ENCODE measurements at regions not wholly inside any gene's neighbourhood (a gene's known extent, or its start where the extent isn't known, plus 50 kb on each side); places are given as distances from the start of the nearest gene placed in this dataset.

DNA sequence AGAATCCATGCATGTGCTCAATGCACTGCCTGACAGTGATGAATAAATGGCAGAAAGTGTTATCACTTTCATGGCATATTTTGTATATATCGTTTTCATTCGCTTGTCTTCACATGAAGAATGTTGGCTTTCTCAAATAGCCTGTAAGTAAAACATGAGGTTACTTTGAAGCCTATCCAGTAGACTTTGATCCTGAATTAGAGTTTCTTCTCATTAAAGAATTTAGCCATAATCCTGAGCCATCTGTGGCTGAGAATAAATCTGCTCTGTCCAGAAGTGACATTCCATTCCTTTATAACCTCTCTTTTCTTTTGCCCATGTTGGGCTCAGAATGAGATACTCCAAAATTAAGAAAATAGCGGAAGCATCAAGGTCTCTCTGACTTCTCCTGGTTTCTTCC lies 1071.7 kb upstream of the TENM4 start:
- Histone ChIP-seq H3K9me3 (ENCODE audit: control insufficient read depth, insufficient read depth, low read length) (no peaks in the 10 kb centered on the region; the same call in 1 of the 2 replicates), H3K9ac (ENCODE audit: low read depth, low read length) (no peak overlapping the region), H3K36me3 (ENCODE audit: insufficient read depth, low read length) (no peaks in the 10 kb centered on the region), H3K4me1 (ENCODE audit: insufficient read depth, low read length) (no peaks in the 10 kb centered on the region)

DNA sequence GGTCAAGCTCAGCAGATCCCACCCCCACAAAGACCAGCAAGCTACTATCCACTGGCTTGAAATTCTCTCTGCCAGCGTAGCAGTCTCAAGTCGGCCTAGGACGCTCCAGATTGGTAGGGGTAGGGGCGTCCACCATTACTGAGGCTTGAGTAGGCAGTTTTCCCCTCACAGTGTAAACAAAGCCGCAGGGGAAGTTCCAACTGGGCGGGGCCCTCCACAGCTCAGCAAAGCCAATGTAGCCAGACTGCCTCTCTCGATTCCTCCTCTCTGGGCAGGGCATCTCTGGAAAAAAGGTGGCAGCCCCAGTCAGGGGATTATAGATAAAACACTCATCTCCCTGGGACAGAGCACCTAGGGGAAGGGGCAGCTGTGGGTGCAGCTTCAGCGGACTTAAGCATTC lies 1064.9 kb upstream of the TENM4 start:
- no peak overlapping the region for H3K9ac ChIP-seq (ENCODE audit: low read depth, low read length)
- no peaks in the 10 kb centered on the region for H3K36me3 ChIP-seq (ENCODE audit: insufficient read depth, low read length)
- no peaks in the 10 kb centered on the region for H3K9me3 ChIP-seq (ENCODE audit: control insufficient read depth, insufficient read depth, low read length)
- no peaks in the 10 kb centered on the region for H3K4me1 ChIP-seq (ENCODE audit: insufficient read depth, low read length)

DNA sequence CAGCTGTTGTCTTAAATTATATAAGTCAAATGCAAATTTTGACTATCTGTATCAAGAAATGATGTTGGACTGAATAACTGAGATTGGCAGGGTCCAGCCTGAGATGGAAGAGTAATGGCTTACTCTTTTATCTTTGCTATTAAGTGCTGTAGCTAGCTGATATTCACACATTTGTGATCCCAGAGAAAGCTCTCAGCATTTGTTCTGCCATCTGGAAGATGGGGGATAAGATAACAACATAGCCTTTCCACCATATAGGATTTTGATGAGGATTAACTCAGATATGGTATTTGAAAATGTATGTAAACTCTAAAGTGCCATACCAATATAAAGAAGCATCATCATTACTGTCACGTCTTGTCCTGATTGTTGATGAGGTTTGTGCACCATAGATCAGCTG lies 1063.2 kb upstream of the TENM4 start:
- Histone ChIP-seq H3K36me3 (ENCODE audit: insufficient read depth, low read length) (no peaks in the 10 kb centered on the region), H3K4me1 (ENCODE audit: insufficient read depth, low read length) (no peaks in the 10 kb centered on the region), H3K9ac (ENCODE audit: low read depth, low read length) (no peak overlapping the region), H3K9me3 (ENCODE audit: control insufficient read depth, insufficient read depth, low read length) (no peaks in the 10 kb centered on the region)

DNA sequence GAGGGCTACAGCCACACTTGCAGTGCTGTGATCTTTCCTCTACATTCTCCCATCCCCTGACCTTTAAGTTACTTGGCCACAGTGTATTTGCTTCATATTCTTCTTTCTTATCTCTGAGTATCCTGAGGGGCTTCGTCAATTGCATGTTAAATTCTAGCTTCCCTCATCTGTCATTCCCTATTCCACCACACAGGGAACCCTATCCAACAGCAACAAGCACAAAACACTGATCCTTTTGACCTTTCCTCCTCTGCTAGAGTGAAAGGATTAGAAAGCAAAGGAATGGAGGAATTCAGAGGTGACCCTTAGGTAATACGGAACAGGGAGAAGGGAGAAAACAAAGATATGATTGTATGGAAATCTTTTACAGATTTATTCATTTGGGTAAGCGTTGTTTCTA lies 1061.7 kb upstream of the TENM4 start:
- Histone ChIP-seq H3K36me3 (ENCODE audit: insufficient read depth, low read length) (no peaks in the 10 kb centered on the region), H3K4me1 (ENCODE audit: insufficient read depth, low read length) (no peaks in the 10 kb centered on the region), H3K9ac (ENCODE audit: low read depth, low read length) (no peak overlapping the region)

DNA sequence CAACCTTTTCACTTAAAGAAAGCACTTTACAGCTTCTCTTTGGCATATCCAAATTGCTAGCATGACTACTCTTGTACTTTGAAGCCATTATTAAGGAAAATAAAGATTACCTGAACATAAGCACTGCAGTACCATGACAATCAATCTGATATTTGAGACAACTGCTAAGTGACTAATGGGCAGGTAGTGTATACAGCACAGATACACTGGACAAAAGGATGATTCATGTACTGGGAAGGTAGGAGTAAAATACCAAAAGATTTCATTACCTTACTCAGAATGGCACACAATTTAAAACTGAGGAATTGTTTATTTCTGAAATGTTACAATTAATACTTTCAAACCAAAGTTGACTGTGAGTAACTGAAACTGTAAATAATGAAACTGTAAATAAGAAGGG lies 1054.3 kb upstream of the TENM4 start:
- Histone ChIP-seq H3K9ac (ENCODE audit: low read depth, low read length) (no peak overlapping the region), H3K9me3 (ENCODE audit: control insufficient read depth, insufficient read depth, low read length) (no peaks in the 10 kb centered on the region), H3K4me1 (ENCODE audit: insufficient read depth, low read length) (no peaks in the 10 kb centered on the region), H3K36me3 (ENCODE audit: insufficient read depth, low read length) (no peaks in the 10 kb centered on the region)

More for the DNA sequence above, 1061.7 kb upstream of the TENM4 start:
- H3K9me3 ChIP-seq (ENCODE audit: control insufficient read depth, insufficient read depth, low read length), result no peaks in the 10 kb centered on the region

DNA sequence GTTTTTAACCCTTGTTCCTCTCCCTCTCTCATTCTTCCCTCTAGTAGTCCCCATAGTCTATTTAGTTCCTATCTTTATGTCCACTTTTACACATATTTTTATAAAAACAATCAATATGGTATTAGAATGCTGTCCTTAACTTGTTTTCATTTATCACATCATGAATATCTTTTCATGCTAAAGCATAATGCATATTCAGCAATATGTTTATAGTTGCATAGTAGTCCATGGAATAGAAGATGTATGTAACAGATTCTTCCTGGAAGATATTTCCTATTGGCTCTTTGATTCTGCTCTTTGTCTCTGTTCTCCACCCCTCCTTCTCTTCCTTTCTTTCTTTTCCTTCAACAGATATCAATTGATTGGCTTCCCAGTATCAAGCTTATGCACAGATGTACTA lies 1047.1 kb upstream of the TENM4 start:
- no peaks in the 10 kb centered on the region; the same call in 1 of the 2 replicates for H3K9me3 ChIP-seq (ENCODE audit: control insufficient read depth, insufficient read depth, low read length)
- H3K9ac ChIP-seq (ENCODE audit: low read depth, low read length), result no peak overlapping the region
- H3K4me1 ChIP-seq (ENCODE audit: insufficient read depth, low read length), result no peaks in the 10 kb centered on the region
- H3K36me3 ChIP-seq (ENCODE audit: insufficient read depth, low read length), result no peaks in the 10 kb centered on the region

DNA sequence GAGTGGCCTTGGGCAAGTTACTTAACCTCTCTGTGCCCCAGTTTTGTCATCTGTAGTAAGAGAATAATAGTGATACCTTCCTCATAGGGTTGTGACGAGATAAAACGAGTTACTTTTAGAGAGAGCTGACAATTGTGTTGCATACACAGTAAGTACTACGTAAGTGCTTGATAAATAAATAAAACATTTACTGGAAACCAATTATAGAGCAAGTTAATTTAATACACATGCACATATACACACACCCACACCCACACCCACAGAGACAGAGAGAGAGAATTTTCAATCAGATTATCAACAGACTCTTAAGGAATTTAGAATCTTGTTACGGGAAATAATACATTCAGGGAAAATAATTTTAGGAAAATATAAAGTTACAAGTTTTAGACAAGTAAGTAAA lies 1045.8 kb upstream of the TENM4 start:
- H3K4me1 ChIP-seq (ENCODE audit: insufficient read depth, low read length), result no peaks in the 10 kb centered on the region
- H3K9ac ChIP-seq (ENCODE audit: low read depth, low read length), result no peak overlapping the region
- H3K36me3 ChIP-seq (ENCODE audit: insufficient read depth, low read length), result no peaks in the 10 kb centered on the region
- H3K9me3 ChIP-seq (ENCODE audit: control insufficient read depth, insufficient read depth, low read length), result no peaks in the 10 kb centered on the region; the same call in 1 of the 2 replicates

DNA sequence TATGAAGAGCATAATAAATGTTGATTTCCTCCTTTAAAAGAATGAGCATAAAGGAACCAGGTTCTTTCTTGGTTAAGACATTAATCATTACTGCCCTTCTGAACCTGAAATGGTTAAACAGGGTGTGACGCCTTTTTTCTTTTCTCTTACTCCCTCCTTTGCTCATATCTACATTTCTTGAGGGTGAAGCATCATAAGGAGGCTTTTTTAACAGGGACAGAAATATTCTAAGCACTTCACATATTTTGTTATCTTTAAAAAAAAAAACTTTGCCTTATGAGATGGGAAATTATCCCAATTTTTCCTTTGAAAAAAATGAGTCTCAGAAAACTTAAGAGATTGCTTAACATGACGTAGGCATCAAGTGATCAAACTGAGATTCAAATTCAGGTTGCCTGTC lies 1036.3 kb upstream of the TENM4 start:
- Histone ChIP-seq H3K9ac (ENCODE audit: low read depth, low read length) (no peak overlapping the region), H3K4me1 (ENCODE audit: insufficient read depth, low read length) (peaks cover 8% of the 10 kb centered on the region), H3K9me3 (ENCODE audit: control insufficient read depth, insufficient read depth, low read length) (no peaks in the 10 kb centered on the region), H3K36me3 (ENCODE audit: insufficient read depth, low read length) (no peaks in the 10 kb centered on the region)

DNA sequence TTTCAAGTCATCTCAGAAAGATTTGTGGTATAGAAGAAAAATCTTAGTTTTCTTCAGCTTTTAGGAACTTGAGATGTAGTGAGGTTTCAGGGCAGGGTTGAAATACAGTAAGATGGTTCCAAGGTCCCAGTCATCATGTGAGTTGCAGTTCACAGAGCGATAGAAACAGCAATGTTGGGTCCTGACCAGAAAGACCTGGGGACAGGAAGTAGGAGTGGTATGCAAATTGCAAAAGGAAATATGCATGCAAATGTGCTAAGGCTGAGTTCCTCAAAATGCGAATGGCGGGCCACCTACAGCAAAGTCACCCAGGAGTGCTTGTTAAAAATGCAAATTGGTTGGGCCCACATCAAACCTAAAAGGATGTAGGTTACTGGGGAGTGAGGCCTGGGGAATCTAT lies 1032.7 kb upstream of the TENM4 start:
- Histone ChIP-seq H3K9me3 (ENCODE audit: control insufficient read depth, insufficient read depth, low read length) (no peaks in the 10 kb centered on the region), H3K9ac (ENCODE audit: low read depth, low read length) (no peak overlapping the region), H3K36me3 (ENCODE audit: insufficient read depth, low read length) (no peaks in the 10 kb centered on the region), H3K4me1 (ENCODE audit: insufficient read depth, low read length) (peaks cover 8% of the 10 kb centered on the region)

DNA sequence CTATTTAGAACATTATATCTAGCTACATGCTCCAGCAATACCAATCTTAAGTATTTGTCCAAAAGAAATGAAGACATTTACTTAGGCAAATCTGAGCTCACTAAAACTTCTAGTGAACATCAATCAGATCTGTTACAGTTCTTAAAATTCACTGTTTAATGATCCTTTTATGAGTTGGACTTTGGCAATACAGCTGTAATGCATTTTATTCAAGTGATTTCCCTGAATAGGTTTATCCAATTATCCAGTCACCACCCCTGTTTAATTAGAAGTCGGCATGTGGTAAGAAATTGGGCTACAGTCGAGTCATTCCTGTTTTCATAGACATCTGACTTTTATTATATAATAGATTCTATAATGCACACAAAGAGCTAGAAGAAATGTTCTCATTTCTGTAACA lies 1029.0 kb upstream of the TENM4 start:
- Histone ChIP-seq H3K9ac (ENCODE audit: low read depth, low read length) (no peak overlapping the region), H3K36me3 (ENCODE audit: insufficient read depth, low read length) (no peaks in the 10 kb centered on the region), H3K4me1 (ENCODE audit: insufficient read depth, low read length) (peaks cover 4% of the 10 kb centered on the region), H3K9me3 (ENCODE audit: control insufficient read depth, insufficient read depth, low read length) (no peaks in the 10 kb centered on the region)

DNA sequence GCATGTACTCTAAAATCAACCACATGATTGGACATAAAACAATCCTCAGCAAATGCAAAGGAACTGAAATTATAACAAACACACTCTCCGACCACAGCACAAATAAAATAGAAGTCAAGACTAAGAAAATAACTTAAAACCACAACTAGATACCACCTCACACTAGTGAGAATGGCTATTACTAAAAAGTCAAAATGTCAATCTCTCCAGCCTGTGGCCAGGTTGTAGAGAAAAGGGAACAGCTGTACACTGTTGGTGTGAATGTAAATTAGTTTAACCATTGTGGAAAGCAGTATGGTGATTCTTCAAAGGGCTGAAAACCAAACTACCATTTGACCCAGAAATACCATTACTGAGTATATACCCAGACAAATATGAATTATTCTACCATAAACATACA lies 1025.7 kb upstream of the TENM4 start:
- no peaks in the 10 kb centered on the region for H3K36me3 ChIP-seq (ENCODE audit: insufficient read depth, low read length)
- H3K9ac ChIP-seq (ENCODE audit: low read depth, low read length), result no peak overlapping the region
- H3K4me1 ChIP-seq (ENCODE audit: insufficient read depth, low read length), result no peaks in the 10 kb centered on the region
- no peaks in the 10 kb centered on the region for H3K9me3 ChIP-seq (ENCODE audit: control insufficient read depth, insufficient read depth, low read length)

DNA sequence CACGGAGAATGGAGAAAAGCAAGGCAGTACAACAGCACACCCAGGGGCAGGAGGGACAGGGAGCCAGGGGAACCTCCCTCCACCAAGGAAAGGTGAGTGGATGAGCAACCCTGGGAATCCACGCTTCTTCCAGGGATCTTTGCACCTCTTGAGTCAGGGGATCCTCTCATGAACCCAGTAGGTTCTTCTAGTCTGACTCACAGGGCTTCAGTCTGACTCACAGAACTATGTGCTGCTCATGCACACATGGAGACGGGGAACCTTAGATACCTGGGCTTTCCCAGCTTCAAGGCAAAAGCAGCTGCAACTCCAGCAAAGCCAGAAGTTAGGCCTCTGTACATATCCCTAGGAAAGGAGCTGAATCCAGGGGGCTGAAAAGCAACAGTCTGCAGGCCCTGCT lies 1021.4 kb upstream of the TENM4 start:
- Histone ChIP-seq H3K9me3 (ENCODE audit: control insufficient read depth, insufficient read depth, low read length) (no peaks in the 10 kb centered on the region), H3K4me1 (ENCODE audit: insufficient read depth, low read length) (no peaks in the 10 kb centered on the region), H3K36me3 (ENCODE audit: insufficient read depth, low read length) (no peaks in the 10 kb centered on the region), H3K9ac (ENCODE audit: low read depth, low read length) (no peak overlapping the region)

DNA sequence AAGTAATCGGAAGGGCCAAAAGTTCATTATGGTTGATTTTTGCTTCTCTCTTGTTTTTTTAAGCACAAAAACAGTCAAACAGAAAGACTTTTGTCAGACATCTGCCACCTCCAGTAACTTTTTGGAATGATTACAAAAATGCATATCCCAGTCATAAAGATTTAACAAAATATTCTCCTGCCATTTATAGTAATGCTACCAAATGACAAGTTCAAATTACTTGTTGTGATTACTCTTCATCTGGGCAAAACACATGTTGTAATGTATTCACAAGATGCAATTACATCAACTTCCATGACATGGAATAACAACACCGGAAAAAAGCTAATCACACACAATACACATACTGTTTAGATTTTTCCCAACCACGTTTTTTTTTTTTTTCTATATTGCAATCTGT lies 1017.5 kb upstream of the TENM4 start:
- Histone ChIP-seq H3K36me3 (ENCODE audit: insufficient read depth, low read length) (no peaks in the 10 kb centered on the region), H3K9ac (ENCODE audit: low read depth, low read length) (no peak overlapping the region), H3K9me3 (ENCODE audit: control insufficient read depth, insufficient read depth, low read length) (no peaks in the 10 kb centered on the region), H3K4me1 (ENCODE audit: insufficient read depth, low read length) (peaks cover 5% of the 10 kb centered on the region; the same call in 1 of the 2 replicates)

DNA sequence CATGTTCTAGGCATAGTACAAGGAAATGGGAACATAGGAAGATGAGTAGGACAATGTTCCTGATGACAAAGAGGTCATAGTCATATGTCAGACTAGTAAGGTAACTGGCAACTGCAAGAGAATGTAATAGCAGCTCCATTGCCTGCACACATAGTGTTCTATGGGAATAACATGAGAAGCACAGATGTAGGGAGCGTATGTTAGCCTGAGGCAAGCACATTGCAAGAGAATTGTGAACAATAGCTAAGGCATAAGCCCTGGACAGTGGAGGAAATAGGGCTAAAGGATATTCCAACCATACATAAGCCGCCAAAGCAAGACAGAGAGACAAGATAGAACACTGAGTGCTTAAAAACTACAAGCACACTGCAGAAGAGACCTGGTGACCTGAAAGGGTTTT lies 1017.0 kb upstream of the TENM4 start:
- Histone ChIP-seq H3K9ac (ENCODE audit: low read depth, low read length) (no peak overlapping the region), H3K36me3 (ENCODE audit: insufficient read depth, low read length) (no peaks in the 10 kb centered on the region), H3K9me3 (ENCODE audit: control insufficient read depth, insufficient read depth, low read length) (no peaks in the 10 kb centered on the region), H3K4me1 (ENCODE audit: insufficient read depth, low read length) (peaks cover 5% of the 10 kb centered on the region; the same call in 1 of the 2 replicates)

DNA sequence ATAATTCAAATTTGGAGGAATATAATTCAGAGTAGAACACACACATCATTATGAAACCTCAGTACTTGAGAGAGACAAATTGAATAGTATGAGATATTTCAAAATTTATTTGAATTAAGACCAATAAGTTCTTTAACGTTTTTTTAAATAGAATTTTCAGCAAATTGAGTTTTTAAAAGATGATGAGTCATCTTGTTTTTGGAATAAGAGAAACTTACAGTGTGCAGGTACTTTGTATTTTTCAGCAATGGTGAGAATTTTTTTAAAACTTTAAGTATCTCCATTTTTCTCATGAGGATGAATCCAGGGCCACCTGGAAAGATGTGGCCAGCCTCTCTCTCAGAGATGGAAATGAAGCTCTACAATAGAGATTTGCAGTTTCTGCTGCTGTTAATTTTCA lies 1015.0 kb upstream of the TENM4 start:
- no peaks in the 10 kb centered on the region for H3K9me3 ChIP-seq (ENCODE audit: control insufficient read depth, insufficient read depth, low read length)
- no peak overlapping the region for H3K9ac ChIP-seq (ENCODE audit: low read depth, low read length)
- H3K36me3 ChIP-seq (ENCODE audit: insufficient read depth, low read length), result no peaks in the 10 kb centered on the region
- H3K4me1 ChIP-seq (ENCODE audit: insufficient read depth, low read length), result peaks cover 5% of the 10 kb centered on the region; the same call in 1 of the 2 replicates

DNA sequence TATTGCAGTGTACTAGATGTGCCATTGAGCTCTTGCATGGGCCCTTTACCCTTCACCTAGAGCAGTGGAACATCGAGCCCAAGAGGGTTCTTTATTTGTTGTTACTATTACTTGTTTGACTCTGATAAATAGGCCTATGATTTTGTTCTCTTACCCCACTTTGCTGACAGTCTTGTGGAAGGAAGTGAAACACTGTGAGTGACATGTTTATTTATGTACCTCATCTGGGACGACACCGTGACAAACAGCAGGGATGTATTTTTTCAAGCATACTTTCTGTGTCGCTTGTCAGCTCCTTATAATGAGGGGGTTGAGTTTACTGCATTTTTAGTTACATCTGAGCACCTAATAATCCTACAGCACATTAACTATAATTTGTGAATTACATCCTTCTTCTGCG lies 1010.3 kb upstream of the TENM4 start:
- no peaks in the 10 kb centered on the region for H3K36me3 ChIP-seq (ENCODE audit: insufficient read depth, low read length)
- H3K9ac ChIP-seq (ENCODE audit: low read depth, low read length), result no peak overlapping the region
- H3K4me1 ChIP-seq (ENCODE audit: insufficient read depth, low read length), result peaks cover 3% of the 10 kb centered on the region; the same call in 1 of the 2 replicates
- H3K9me3 ChIP-seq (ENCODE audit: control insufficient read depth, insufficient read depth, low read length), result no peaks in the 10 kb centered on the region

Data from ES-I3 (cell line).